Nephron (organoid): ENCODE measurements at regions not wholly inside any gene's neighbourhood (a gene's known extent, or its start where the extent isn't known, plus 50 kb on each side); places are given as distances from the start of the nearest gene placed in this dataset.

Experiments used
- H3K27ac Mint-ChIP-seq, 3 experiments: 2 replicates each; pipeline ENCODE4 v1.8.0; 2020; ENCODE audit warnings: mixed read lengths in 3 of 3, mild to moderate bottlenecking in 2 of 3, moderate library complexity in 1 of 3
- H3K27me3 Mint-ChIP-seq: 2 replicates; pipeline ENCODE4 v1.8.0; 2021; ENCODE audit warnings: low read depth, mild to moderate bottlenecking, moderate library complexity, mixed read lengths
- H3K36me3 Mint-ChIP-seq: 2 replicates; pipeline ENCODE4 v1.8.0; 2020; ENCODE audit warnings: low read depth, mixed read lengths
- H3K4me1 Mint-ChIP-seq: 2 replicates; pipeline ENCODE4 v1.8.0; 2020; ENCODE audit warnings: mixed read lengths
- H3K4me3 Mint-ChIP-seq, 3 experiments: 2 replicates each; pipeline ENCODE4 v1.8.0; 2020; ENCODE audit warnings: mild to moderate bottlenecking in 3 of 3, mixed read lengths in 3 of 3, moderate library complexity in 2 of 3
- H3K9me3 Mint-ChIP-seq: 2 replicates; pipeline ENCODE4 v1.8.0; 2020; ENCODE audit warnings: mixed read lengths
- CTCF ChIP-seq, 3 experiments: fragments of 200-600 bp; sonication (generic); IDR thresholded peaks; one replicate each; pipeline ENCODE4 v1.5.0; 2021; ENCODE audit warnings: antibody characterized with exemption in 3 of 3; ENCODE audit not compliant: unreplicated experiment in 3 of 3

- no peak for TF ChIP-seq CTCF (IDR thresholded peaks at IDR 0.05; ENCODE audit: unreplicated experiment in 3 of 3)
- Mint-ChIP-seq H3K4me3 (no peak overlapping the region), H3K27ac (peak overlapping the region; percentile 40 to 69 (median 59)), H3K9me3 (peaks cover 3% of the 10 kb centered on the region), H3K36me3 (no peaks in the 10 kb centered on the region), H3K4me1 (peaks cover 33% of the 10 kb centered on the region), H3K27me3 (peaks cover 16% of the 10 kb centered on the region)
These were observed 50.0 kb upstream of the RNU6ATAC start for GRCh38 chr9:134214386-134214765.

DNA sequence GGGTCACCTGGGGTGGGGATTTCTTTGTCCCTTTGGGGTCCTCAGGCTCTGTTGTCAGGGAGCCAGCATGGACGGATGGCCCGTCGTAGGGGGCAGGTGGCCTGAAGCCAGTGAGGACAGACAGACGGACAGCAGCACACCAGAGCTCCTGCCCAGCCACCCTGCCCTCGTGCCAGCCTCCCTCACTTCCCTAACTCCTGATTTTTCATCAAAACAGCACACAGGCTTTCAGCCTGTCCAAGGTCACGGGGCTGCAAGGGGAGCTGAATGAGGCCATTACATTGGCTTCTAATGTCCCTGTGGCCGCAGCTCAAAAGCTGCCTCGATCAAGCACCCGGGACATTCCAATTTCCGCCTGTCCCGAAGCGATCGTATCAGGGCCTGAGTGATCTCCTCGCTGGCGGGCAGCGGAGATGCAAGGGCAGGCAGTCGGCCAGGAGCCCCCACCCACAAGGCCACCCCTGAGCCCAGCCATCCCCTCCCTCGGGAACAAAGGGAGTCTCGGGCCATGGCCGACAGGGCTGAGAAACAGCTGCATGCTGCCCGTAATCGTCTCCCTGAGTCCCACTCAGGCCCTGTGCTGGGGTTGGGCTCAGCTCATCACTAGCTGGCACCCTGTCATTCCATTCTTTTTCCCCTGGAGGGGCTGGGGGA is 50.5 kb upstream of the RNU6ATAC start:
- Mint-ChIP-seq H3K27ac (peak overlapping the region; percentile 91 to 92 (median 91)), H3K27me3 (peaks cover 21% of the 10 kb centered on the region), H3K36me3 (no peaks in the 10 kb centered on the region), H3K4me3 (no peak overlapping the region), H3K9me3 (peaks cover 3% of the 10 kb centered on the region), H3K4me1 (peaks cover 33% of the 10 kb centered on the region)
- no peak for TF ChIP-seq CTCF (IDR thresholded peaks at IDR 0.05; ENCODE audit: unreplicated experiment in 3 of 3)

GRCh38 chr9:134215420-134215698 is 51.0 kb upstream of the RNU6ATAC start:
- Mint-ChIP-seq H3K36me3 (no peaks in the 10 kb centered on the region), H3K9me3 (peaks cover 3% of the 10 kb centered on the region), H3K4me3 (no peak overlapping the region), H3K27me3 (peaks cover 24% of the 10 kb centered on the region), H3K27ac (peak overlapping the region; percentile 91 to 92 (median 91)), H3K4me1 (peaks cover 29% of the 10 kb centered on the region)
- TF ChIP-seq CTCF (IDR thresholded peaks at IDR 0.05; ENCODE audit: unreplicated experiment in 3 of 3) = no peak

DNA sequence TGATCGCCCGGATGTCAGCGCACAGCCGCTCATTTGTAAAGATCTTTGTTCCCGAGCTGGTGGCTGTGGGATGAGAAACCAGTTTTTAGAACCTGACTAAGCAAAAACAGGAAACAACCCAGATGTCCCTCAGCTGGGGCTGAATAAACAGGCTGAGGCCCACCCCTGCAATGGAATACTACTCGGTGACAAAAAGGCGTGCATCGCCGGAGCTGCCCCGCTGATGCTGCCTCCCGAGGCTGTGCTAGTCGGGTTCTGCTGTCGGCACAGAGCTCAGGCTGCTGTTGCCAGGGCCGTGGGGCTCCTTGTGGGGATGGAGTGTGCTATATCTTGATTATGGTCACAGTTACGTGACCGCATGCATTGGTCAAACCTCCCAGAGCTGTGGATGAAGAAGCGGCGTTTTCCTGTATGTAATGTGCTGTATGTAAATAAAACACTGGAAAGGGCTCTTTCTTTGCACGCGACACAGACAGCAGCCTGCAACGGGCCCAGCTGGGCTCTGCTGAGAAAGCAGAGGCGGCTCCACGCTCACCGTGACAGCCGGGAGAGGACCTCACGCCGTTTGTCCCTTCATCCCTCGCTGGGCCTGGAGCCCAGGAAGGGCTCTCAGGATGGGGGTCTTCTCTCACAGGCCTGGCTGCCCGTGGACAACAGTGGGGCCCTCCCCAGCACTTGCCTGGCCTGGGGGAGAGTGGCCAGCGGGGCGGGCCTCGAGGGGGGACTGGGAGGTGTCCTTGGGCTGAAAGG is 51.5 kb upstream of the RNU6ATAC start:
- no peak overlapping the region for H3K4me3 Mint-ChIP-seq
- no peaks in the 10 kb centered on the region for H3K36me3 Mint-ChIP-seq
- peaks cover 23% of the 10 kb centered on the region for H3K4me1 Mint-ChIP-seq
- no peak for TF ChIP-seq CTCF (IDR thresholded peaks at IDR 0.05; ENCODE audit: unreplicated experiment in 3 of 3)
- peaks cover 3% of the 10 kb centered on the region for H3K9me3 Mint-ChIP-seq
- H3K27ac Mint-ChIP-seq = peak overlapping the region; percentile 91 to 92 (median 91)
- H3K27me3 Mint-ChIP-seq = peaks cover 21% of the 10 kb centered on the region

DNA sequence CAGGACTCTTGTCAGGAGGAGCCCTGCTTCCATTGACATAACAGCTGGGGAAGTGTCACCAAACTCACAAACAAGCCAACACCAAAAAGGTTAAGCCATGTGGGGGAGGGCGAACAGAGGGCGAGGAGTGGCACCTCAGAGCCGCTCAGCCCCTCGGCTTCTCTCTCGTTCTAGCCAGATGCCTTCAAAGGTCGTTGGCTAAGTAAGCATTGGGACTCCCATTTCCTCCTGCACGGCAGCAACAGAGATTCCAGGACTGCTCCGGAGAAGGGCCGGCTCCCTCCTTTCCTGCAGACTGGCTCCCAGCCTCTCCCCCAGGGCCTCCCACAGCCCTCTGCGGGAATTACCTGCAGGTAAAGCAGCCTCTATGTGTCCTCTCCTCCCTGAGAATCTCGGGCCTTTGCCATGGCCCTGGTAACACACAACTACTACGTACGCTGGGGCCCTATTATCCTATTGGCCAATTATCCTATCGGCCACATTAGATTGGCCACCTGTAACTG is 52.1 kb upstream of the RNU6ATAC start:
- H3K9me3 Mint-ChIP-seq = peaks cover 3% of the 10 kb centered on the region
- no peaks in the 10 kb centered on the region for H3K36me3 Mint-ChIP-seq
- TF ChIP-seq CTCF (IDR thresholded peaks at IDR 0.05; ENCODE audit: unreplicated experiment in 3 of 3) = no peak
- peaks cover 21% of the 10 kb centered on the region for H3K4me1 Mint-ChIP-seq
- peak overlapping the region in 1 of 3 experiments; percentile 91 for H3K27ac Mint-ChIP-seq
- no peak overlapping the region for H3K4me3 Mint-ChIP-seq
- H3K27me3 Mint-ChIP-seq = peaks cover 20% of the 10 kb centered on the region
